Right renal cortex interstitium (tissue), 3 donors: ENCODE measurements at regions not wholly inside any gene's neighbourhood (a gene's known extent, or its start where the extent isn't known, plus 50 kb on each side); places are given as distances from the start of the nearest gene placed in this dataset.
A peak's percentile ranks its signal among the peaks of the same experiment; 100 is the strongest.

Source experiments
- DNase-seq, 3 donors: peaks; one replicate each; pipeline ENCODE4 v3.0.0-alpha.2; 2013; ENCODE audit warnings: low read depth in 3 of 3, low spot score in 2 of 3

- no peak for DNase-seq
These were observed 745.4 kb downstream of the TLR4 start for GRCh38 chr9:118449554-118449953.

DNA sequence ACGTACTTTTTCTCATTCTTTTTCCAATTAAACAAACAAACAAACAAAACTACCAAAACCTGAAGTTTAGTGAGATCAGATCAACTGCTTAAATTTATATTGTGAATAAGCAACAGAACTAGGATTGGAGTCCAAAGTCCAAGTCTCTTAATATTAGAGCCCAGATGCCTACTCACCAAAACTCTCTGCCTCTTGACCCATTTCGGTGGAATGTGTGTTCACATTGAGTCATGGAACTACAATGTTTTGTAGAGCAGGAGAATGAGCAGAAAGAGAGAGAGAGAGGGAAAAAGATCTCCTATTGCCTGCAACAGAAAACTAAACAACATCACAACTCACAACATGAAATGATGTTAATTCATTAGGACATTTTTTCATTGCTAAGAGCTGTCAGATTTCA, 751.1 kb downstream of the TLR4 start:
- no peak for DNase-seq

DNA sequence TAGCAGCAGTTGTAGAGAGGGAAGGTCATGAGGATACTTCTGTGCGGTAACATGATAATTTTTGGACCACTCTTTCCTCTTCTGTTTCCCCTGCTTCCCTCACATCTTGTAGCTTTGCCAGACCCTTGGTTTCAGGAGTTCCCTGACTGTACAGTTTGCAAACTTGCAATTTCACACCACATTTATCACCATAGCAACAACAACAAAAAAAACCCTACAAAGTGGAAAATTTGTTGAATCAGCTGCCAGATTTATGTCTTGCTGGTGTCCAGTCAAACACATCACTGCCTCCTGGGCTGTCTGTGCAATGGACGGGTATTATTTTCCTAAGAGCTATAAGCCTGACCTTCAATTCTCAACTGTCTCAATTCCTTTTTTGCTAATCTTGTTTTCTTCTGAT, 751.6 kb downstream of the TLR4 start:
- DNase-seq, result no peak

GRCh38 chr9:118457171-118458000, 753.2 kb downstream of the TLR4 start:
- no peak for DNase-seq

GRCh38 chr9:118459913-118460312, 755.7 kb downstream of the TLR4 start:
- no peak for DNase-seq

- no peak for DNase-seq
These were observed 759.2 kb downstream of the TLR4 start for GRCh38 chr9:118463419-118463818.

GRCh38 chr9:118473521-118473920, 769.3 kb downstream of the TLR4 start:
- no peak for DNase-seq

GRCh38 chr9:118478752-118479151, 774.5 kb downstream of the TLR4 start:
- DNase-seq, result no peak

DNA sequence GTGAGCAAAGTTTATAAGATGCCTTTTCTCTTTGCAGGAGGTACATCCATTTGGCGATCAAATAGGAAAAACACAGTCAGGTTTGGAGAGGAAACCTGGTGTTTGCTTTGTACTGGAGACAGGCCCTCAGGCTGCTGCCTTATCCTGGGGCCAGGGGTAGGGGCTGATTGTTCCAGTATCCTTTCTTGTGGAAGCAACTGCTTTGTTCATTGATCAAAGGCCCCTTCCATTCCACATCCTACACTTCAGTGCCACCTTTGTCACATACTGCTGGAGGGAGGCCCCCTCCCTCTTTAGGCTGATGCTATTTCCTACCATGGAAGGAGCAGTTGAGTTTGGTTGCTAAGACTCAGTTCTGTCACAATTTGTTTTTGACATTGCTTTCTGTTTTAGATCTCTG, 778.1 kb downstream of the TLR4 start:
- no peak for DNase-seq

DNA sequence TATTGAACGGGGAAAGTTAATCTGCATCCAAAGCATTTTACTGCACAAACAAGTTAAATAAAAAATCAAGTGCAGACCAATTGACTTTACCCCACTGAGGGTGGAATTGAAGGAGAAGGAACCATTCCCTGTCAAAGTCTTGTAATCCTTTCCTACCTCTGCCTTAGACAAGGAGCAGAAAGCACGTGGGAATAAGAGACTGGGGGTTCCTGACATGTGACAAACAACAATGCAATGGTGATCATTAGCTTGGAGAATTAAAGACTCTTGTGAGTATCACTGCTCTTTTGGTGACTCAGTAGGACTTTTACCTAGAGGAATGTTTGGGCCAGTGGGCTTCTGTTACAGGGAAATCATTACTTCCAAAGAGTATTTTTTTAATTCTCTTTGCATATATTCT, 779.5 kb downstream of the TLR4 start:
- no peak for DNase-seq

GRCh38 chr9:118503236-118503635, 799.0 kb downstream of the TLR4 start:
- no peak for DNase-seq

- no peak for DNase-seq
These were observed 806.5 kb downstream of the TLR4 start for GRCh38 chr9:118510711-118511110.

GRCh38 chr9:118515947-118516346, 811.7 kb downstream of the TLR4 start:
- DNase-seq, result no peak

- DNase-seq, result no peak
These were observed 817.1 kb downstream of the TLR4 start for GRCh38 chr9:118521261-118521660.

DNA sequence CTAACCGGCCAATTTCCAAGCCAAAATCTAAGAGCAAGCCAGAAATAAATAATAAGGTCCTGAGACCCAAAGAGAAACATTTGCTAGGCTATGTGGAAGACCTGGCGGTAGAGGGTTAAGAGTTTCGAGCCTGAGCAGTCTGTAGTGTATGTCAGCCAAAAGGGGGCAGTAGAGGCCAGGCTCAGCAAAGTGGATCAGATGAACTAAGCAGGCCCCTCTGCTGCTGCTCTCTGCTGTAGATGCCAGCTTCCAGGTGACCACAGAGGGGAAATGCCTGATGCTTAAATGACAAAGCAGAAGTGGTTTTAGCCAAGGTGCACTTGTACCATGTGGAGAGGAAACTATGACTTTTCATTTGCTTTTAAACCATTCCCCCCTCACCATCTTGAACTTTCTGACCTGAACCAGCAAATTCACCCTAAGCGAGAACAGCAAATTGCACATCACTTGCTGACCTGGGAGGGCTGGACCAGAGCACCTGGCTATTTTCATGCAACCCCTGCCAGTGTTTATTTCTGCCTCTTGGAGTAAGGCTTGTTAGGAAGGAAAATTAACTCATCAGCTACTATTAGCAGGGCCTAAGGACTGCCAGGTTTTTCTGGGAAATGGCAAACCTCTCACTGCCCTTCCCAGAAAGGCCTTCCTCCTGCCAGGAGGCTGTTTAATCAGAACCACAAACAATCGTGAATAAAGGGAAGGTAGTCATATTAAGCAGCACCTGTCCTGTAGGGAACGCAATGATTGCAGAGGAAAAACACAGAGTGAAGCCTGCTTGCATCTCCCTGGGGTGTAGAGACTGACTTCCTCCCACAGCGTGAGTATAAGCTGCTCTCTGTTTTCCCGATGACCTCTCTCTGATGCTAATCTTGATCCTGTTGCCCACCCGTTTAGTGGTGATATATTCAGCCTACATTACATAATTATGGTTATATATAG, 818.2 kb downstream of the TLR4 start:
- DNase-seq, result peak; percentile 3 to 18 (median 13)

DNA sequence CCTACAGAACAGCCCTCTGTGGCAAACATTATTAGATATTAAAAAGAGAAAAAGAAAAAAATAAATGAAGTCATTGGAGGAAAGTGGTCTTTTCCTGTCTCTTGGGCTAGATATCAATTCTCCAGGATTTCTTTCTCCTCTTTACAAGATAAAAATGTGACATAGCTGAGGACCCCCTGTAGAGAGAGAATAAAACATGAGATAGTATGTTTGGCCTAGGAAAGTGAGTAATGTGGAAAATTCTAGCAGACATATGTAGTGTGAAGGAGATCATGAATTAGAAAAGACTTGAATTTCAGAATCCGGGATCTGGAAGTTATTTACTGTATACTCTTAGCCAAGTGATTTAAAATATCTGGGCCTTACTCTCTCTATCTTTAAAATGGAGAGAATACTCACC, 823.1 kb downstream of the TLR4 start:
- DNase-seq, result no peak

DNA sequence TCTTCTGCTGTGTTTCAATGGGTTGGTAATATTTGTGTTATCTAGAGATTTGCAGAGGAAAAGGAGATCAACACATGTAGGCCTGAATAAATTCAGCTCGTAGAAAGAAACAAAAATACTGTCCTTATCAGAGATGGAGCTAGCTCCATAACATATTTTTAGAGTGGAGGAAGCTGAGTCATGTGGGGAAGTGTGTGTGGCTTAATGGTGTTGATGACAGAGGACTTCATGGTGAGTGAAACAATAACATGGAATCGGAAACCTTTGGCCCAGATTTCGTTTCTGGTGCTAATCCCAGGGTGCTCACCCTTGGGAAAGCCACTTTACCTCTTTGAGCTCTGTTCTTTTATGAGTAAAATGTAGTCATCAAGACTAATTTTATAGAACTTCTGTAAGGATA, 825.0 kb downstream of the TLR4 start:
- no peak for DNase-seq

DNA sequence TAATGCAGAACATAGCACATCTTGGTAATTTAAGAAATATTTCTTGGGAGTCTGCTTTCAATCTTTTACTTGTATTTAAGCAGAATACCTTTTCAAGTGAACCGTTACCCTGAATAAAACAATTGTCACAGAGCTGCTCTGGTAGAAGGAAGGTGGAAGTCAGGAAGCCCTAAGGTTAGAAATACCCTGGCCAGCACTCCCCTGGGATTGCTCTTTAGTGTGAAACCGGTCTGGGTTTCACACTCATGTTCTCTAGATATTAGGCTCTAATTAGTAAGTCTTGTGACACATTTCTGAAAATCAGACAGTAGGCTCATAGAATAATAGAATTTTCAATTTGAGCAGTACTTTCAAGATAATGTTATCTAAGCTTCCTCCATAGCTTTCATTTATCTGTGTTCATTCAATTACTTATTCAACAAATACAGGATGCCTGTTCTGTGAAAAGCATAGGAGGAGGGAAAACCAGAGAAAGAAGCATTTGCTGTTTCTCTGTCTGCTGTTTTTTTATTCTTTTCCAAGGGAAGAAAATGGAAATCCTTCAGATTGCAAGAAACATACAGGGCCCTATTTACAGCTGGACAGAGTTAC, 825.5 kb downstream of the TLR4 start:
- DNase-seq, result no peak

DNA sequence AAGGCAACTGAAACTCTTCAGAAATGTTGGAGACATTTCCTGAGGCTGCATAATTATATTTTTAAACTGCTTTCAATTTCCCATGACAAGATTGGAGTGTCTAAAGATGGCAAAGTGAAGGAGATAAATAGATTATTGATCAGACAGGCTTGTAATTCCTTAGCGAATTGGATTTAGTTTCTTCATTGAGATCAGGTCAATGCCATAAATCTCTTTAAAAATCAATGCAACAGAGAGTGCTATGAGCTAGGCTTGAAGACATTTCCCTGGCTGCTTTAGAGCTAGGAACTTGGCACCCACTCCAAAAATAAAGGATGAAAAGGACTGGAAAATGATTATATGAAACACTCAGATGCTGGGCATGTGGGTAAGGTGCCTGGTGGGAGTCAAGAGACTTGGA, 828.4 kb downstream of the TLR4 start:
- no peak for DNase-seq

- no peak for DNase-seq
These were observed 828.9 kb downstream of the TLR4 start for GRCh38 chr9:118533101-118533500.

DNA sequence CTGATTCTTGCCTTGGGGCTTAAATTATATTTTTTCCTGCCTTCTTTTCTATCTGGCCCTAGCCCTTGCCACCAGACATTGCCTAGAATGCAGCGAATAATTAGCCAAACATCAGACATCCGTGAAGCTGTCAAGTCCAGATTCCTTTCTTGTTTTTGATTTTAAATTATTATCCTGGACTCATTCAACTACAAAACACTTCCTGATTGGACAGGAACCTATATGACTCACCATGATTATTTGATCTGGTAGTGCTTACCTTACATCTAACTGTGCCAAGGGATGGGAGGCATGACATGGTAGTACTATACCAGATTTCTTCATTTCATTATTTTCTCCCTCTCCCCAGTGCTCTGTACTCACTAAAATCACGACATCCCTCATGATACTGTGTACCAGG, 829.6 kb downstream of the TLR4 start:
- no peak for DNase-seq
